Keratinocyte (primary cell): ENCODE measurements at regions not wholly inside any gene's neighbourhood (a gene's known extent, or its start where the extent isn't known, plus 50 kb on each side); places are given as distances from the start of the nearest gene placed in this dataset.

Experiments used
- DNase-seq: peaks from one replicate; pipeline ENCODE4 v3.0.0-alpha.2; 2011; ENCODE audit warnings: low read depth, missing footprints, low spot score
- FAIRE-seq: peaks from 2 replicates; lab custom pipeline; 2011; peaks lifted over from hg19 to GRCh38; lab: Jason Lieb, UNC
- H2AFZ ChIP-seq: 2 replicates; pipeline ENCODE4 v1.6.0; 2012; ENCODE audit warnings: low read length, control low read depth, inconsistent platforms; ENCODE audit not compliant: control insufficient read depth
- H3K27ac ChIP-seq: 2 replicates; pipeline ENCODE4 v1.5.1; 2011; ENCODE audit warnings: low read length; ENCODE audit not compliant: control insufficient read depth, insufficient read depth
- H3K27me3 ChIP-seq: 3 replicates; pipeline ENCODE4 v1.6.0; 2011; ENCODE audit warnings: low read length; ENCODE audit not compliant: control insufficient read depth, insufficient read depth; ENCODE audit errors: extremely low read depth
- H3K36me3 ChIP-seq, 2 experiments: 2 replicates in 1 of 2; 3 replicates in 1 of 2; pipeline ENCODE4 v1.5.1; 2011; ENCODE audit warnings: low read length in 2 of 2, mild to moderate bottlenecking in 1 of 2; ENCODE audit not compliant: control insufficient read depth in 2 of 2, insufficient read depth in 2 of 2; ENCODE audit errors: extremely low read depth in 1 of 2
- H3K4me1 ChIP-seq: 3 replicates; pipeline ENCODE4 v1.5.1; 2011; ENCODE audit warnings: low read length; ENCODE audit not compliant: control insufficient read depth, insufficient read depth; ENCODE audit errors: extremely low read depth
- H3K4me2 ChIP-seq: 3 replicates; pipeline ENCODE4 v1.6.0; 2011; ENCODE audit warnings: low read depth, low read length; ENCODE audit not compliant: control insufficient read depth, insufficient read depth; ENCODE audit errors: extremely low read depth
- H3K4me3 ChIP-seq, 3 experiments: fragments of 200-600 bp in 1 of 3; sonication (generic) in 1 of 3; 2 replicates in 2 of 3; 3 replicates in 1 of 3; pipeline ENCODE4 v1.5.1; 2011 to 2016; ENCODE audit warnings: low read length in 3 of 3, mild to moderate bottlenecking in 3 of 3, control low read depth in 2 of 3, inconsistent platforms in 1 of 3, low read depth in 1 of 3, mixed read lengths in 1 of 3, mixed run types in 1 of 3, moderate library complexity in 1 of 3; ENCODE audit not compliant: control insufficient read depth in 2 of 3, insufficient read depth in 2 of 3; ENCODE audit errors: extremely low read depth in 1 of 3
- H3K79me2 ChIP-seq: 2 replicates; pipeline ENCODE4 v1.6.0; 2012; ENCODE audit warnings: low read length; ENCODE audit not compliant: control insufficient read depth, insufficient read depth
- H3K9ac ChIP-seq: 3 replicates; pipeline ENCODE4 v1.6.0; 2011; ENCODE audit warnings: low read length; ENCODE audit not compliant: control insufficient read depth, insufficient read depth; ENCODE audit errors: extremely low read depth
- H3K9me1 ChIP-seq: 3 replicates; pipeline ENCODE4 v1.6.0; 2011; ENCODE audit warnings: low read length; ENCODE audit not compliant: control insufficient read depth, insufficient read depth; ENCODE audit errors: extremely low read depth
- H3K9me3 ChIP-seq: 2 replicates; pipeline ENCODE4 v1.5.1; 2012; ENCODE audit warnings: low read depth, low read length; ENCODE audit not compliant: control insufficient read depth
- H4K20me1 ChIP-seq: 3 replicates; pipeline ENCODE4 v1.6.0; 2011; ENCODE audit warnings: low read length; ENCODE audit not compliant: control insufficient read depth, insufficient read depth; ENCODE audit errors: extremely low read depth
- EZH2 ChIP-seq: IDR thresholded peaks from one replicate; pipeline ENCODE4 v1.6.1; 2012; ENCODE audit warnings: inconsistent platforms, mild to moderate bottlenecking, low read length, moderate library complexity
- dilution Hi-C: fragments of 300-500 bp; cut with MboI; formaldehyde crosslinking; loops from one replicate; pipeline ENCODE4 v1.7.0; 2020; ENCODE audit warnings: low sequenced_read_pairs; ENCODE audit not compliant: extremely low pct_ligation_motif_present
- TF ChIP-seq, protein P1 (sequence below), 3 experiments: IDR thresholded peaks in 1 of 3; conservative IDR thresholded peaks in 1 of 3; optimal IDR thresholded peaks in 1 of 3; 2 replicates in 2 of 3; 3 replicates in 1 of 3; pipeline versions ENCODE3 to v1.5.1; 2011; ENCODE audit warnings: low read length in 3 of 3, mild to moderate bottlenecking in 3 of 3, moderate library complexity in 2 of 3, control low read depth in 1 of 3, inconsistent platforms in 1 of 3; ENCODE audit not compliant: insufficient read depth in 2 of 3; ENCODE audit errors: extremely low read depth in 1 of 3

DNA sequence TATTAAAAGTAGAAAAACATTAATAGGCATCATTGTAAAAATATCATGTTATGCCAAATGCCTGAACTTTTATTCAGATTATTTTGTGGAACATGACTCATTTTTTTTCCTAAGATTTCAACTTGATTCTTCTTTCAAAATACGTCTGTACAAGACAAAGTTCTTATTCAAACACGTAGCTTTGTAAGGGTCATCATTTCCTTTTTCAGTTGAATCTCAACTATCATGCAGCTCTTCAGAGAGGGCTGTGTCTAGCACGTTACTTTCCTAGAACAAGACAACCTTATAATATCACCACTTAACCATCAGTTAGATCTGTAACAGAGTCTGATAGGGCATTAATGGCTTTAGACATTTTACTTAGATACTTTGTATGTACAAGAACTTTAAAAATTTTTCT, 608.9 kb downstream of the AMY1C start:
- dilution Hi-C loops: no loop called here
- Histone ChIP-seq H3K4me1 (no peaks in the 10 kb centered on the region), H3K79me2 (no peaks in the 10 kb centered on the region), H3K27me3 (no peaks in the 10 kb centered on the region), H2AFZ (no peak overlapping the region), H3K9ac (no peak overlapping the region), H4K20me1 (no peaks in the 10 kb centered on the region), H3K9me3 (no peaks in the 10 kb centered on the region), H3K36me3 (no peaks in the 10 kb centered on the region), H3K9me1 (no peaks in the 10 kb centered on the region), H3K4me3 (no peak overlapping the region), H3K27ac (no peak overlapping the region), H3K4me2 (no peak overlapping the region)
- FAIRE-seq (no peak), DNase-seq (no peak)
- no peak for TF ChIP-seq EZH2
- TF ChIP-seq, protein P1, sequence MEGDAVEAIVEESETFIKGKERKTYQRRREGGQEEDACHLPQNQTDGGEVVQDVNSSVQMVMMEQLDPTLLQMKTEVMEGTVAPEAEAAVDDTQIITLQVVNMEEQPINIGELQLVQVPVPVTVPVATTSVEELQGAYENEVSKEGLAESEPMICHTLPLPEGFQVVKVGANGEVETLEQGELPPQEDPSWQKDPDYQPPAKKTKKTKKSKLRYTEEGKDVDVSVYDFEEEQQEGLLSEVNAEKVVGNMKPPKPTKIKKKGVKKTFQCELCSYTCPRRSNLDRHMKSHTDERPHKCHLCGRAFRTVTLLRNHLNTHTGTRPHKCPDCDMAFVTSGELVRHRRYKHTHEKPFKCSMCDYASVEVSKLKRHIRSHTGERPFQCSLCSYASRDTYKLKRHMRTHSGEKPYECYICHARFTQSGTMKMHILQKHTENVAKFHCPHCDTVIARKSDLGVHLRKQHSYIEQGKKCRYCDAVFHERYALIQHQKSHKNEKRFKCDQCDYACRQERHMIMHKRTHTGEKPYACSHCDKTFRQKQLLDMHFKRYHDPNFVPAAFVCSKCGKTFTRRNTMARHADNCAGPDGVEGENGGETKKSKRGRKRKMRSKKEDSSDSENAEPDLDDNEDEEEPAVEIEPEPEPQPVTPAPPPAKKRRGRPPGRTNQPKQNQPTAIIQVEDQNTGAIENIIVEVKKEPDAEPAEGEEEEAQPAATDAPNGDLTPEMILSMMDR (optimal IDR thresholded peaks at IDR 0.05 in 1 of 3, IDR thresholded peaks at IDR 0.05 in 1 of 3, conservative IDR thresholded peaks at IDR 0.05 in 1 of 3; ENCODE audit: extremely low read depth in 1 of 3, insufficient read depth in 2 of 3, low read length in 3 of 3): no peak

DNA sequence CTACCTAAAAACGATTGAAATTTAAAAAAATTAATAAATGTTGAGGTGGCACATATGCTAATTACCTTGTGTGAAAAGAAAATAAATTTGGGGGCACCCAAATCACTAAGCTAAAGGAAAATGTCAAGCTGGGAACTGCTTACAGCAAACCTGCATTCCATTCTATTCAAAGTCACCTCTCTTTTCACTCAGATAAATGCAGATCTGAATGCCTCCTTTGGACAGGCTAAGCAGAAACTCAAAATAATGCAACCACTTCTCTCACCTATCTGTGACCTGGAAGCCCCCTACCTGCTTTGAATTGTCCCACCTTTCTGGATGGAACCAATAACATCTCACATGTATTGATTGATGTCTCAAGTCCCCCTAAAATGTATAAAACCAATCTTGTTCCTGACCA, 628.7 kb downstream of the AMY1C start:
- H3K9me1 ChIP-seq: no peaks in the 10 kb centered on the region
- H3K4me3 ChIP-seq: no peak overlapping the region
- H3K4me2 ChIP-seq: no peak overlapping the region
- H4K20me1 ChIP-seq: no peaks in the 10 kb centered on the region
- DNase-seq: no peak
- dilution Hi-C loops: no loop called here
- H3K27ac ChIP-seq: no peak overlapping the region
- FAIRE-seq: no peak
- no peaks in the 10 kb centered on the region for H3K79me2 ChIP-seq
- no peaks in the 10 kb centered on the region for H3K4me1 ChIP-seq
- no peaks in the 10 kb centered on the region for H3K9me3 ChIP-seq
- H3K9ac ChIP-seq: no peak overlapping the region
- no peaks in the 10 kb centered on the region for H3K36me3 ChIP-seq
- no peak overlapping the region for H2AFZ ChIP-seq
- TF ChIP-seq, protein P1 (optimal IDR thresholded peaks at IDR 0.05 in 1 of 3, IDR thresholded peaks at IDR 0.05 in 1 of 3, conservative IDR thresholded peaks at IDR 0.05 in 1 of 3; ENCODE audit: extremely low read depth in 1 of 3, insufficient read depth in 2 of 3, low read length in 3 of 3): no peak
- TF ChIP-seq EZH2: no peak
- no peaks in the 10 kb centered on the region for H3K27me3 ChIP-seq
